Neural cell (in vitro differentiated cells): ENCODE measurements at regions not wholly inside any gene's neighbourhood (a gene's known extent, or its start where the extent isn't known, plus 50 kb on each side); places are given as distances from the start of the nearest gene placed in this dataset.

Experiments used
- H2AFZ ChIP-seq: fragments of 200-600, 300-800 bp; sonication (generic), shearing (Covaris generic); 2 replicates; pipeline ENCODE4 v1.6.0; 2014; ENCODE audit warnings: low read depth, mild to moderate bottlenecking, antibody characterized with exemption, low read length, moderate library complexity
- H3F3A ChIP-seq: fragments of 200-600 bp; shearing (Covaris generic); 2 replicates; pipeline ENCODE4 v1.6.1; 2016; ENCODE audit warnings: mild to moderate bottlenecking, moderate library complexity, mixed read lengths, antibody characterized with exemption, low read length; ENCODE audit not compliant: insufficient read depth, poor library complexity, severe bottlenecking
- H3K27ac ChIP-seq: fragments of 200-600, 300-800 bp; sonication (generic), shearing (Covaris generic); 2 replicates; pipeline ENCODE4 v1.5.1; 2014; ENCODE audit warnings: mild to moderate bottlenecking, low read length, moderate library complexity
- H3K27me3 ChIP-seq: fragments of 300-800, 200-600 bp; sonication (generic), shearing (Covaris generic); 2 replicates; pipeline ENCODE4 v1.6.0; 2014; ENCODE audit warnings: mild to moderate bottlenecking, low read depth, low read length, moderate library complexity; ENCODE audit not compliant: insufficient read depth
- H3K36me3 ChIP-seq: fragments of 300-800, 200-600 bp; sonication (generic), shearing (Covaris generic); 2 replicates; pipeline ENCODE4 v1.5.1; 2014; ENCODE audit warnings: mild to moderate bottlenecking, antibody characterized with exemption, low read length, moderate library complexity; ENCODE audit not compliant: insufficient read depth
- H3K4me2 ChIP-seq: fragments of 300-800, 200-600 bp; sonication (generic), shearing (Covaris generic); 2 replicates; pipeline ENCODE4 v1.6.0; 2014; ENCODE audit warnings: mild to moderate bottlenecking, low read length
- H3K4me3 ChIP-seq: fragments of 300-800, 200-600 bp; sonication (generic), shearing (Covaris generic); 2 replicates; pipeline ENCODE4 v1.5.1; 2014; ENCODE audit warnings: mild to moderate bottlenecking, low read length, moderate library complexity
- H3K79me2 ChIP-seq: fragments of 200-600 bp; shearing (Covaris generic); replicated peaks from 2 replicates; pipeline ENCODE4 v1.6.0; 2014; ENCODE audit warnings: mild to moderate bottlenecking, low read length, moderate library complexity; ENCODE audit not compliant: insufficient read depth
- H3K9ac ChIP-seq: fragments of 300-800, 200-600 bp; sonication (generic), shearing (Covaris generic); 2 replicates; pipeline ENCODE4 v1.6.1; 2016; ENCODE audit warnings: mild to moderate bottlenecking, low read length, mixed read lengths
- H3K9me2 ChIP-seq: fragments of 200-600 bp; shearing (Covaris generic); 2 replicates; pipeline ENCODE4 v1.6.1; 2016; ENCODE audit warnings: mild to moderate bottlenecking, low read length, mixed read lengths; ENCODE audit not compliant: insufficient read depth
- H3K9me3 ChIP-seq: fragments of 200-600, 300-800 bp; sonication (generic), shearing (Covaris generic); 2 replicates; pipeline ENCODE4 v1.6.1; 2016; ENCODE audit warnings: mild to moderate bottlenecking, mixed run types, low read length, moderate library complexity, mixed read lengths
- H4K20me1 ChIP-seq: fragments of 200-600 bp; shearing (Covaris generic); 2 replicates; pipeline ENCODE4 v1.6.1; 2016; ENCODE audit warnings: mild to moderate bottlenecking, mixed run types; ENCODE audit not compliant: insufficient read depth
- EP300 ChIP-seq: fragments of 450-650 bp; conservative IDR thresholded peaks from 2 replicates; pipeline ENCODE4 v1.6.1; 2014; ENCODE audit warnings: antibody characterized with exemption, mild to moderate bottlenecking, moderate library complexity; ENCODE audit not compliant: poor library complexity, severe bottlenecking
- EZH2 ChIP-seq: fragments of 200-600, 300-800 bp; shearing (Covaris generic), sonication (generic); IDR thresholded peaks from 2 replicates; pipeline ENCODE4 v1.6.1; 2014; ENCODE audit warnings: antibody characterized with exemption, low read length, borderline replicate concordance, mild to moderate bottlenecking; ENCODE audit not compliant: insufficient read depth, poor library complexity, severe bottlenecking
- MXI1 ChIP-seq: fragments of 450-650 bp; conservative IDR thresholded peaks from 2 replicates; pipeline ENCODE4 v1.6.1; 2014; ENCODE audit warnings: antibody characterized with exemption, mild to moderate bottlenecking; ENCODE audit not compliant: poor library complexity, severe bottlenecking
- POLR2AphosphoS5 ChIP-seq: IDR thresholded peaks from 2 replicates; pipeline ENCODE4 v1.6.1; 2012
- RAD21 ChIP-seq: fragments of 450-650 bp; conservative IDR thresholded peaks from 2 replicates; pipeline ENCODE4 v1.6.1; 2014; ENCODE audit warnings: antibody characterized with exemption, mild to moderate bottlenecking, moderate library complexity
- SMC3 ChIP-seq: fragments of 450-650 bp; conservative IDR thresholded peaks from 2 replicates; pipeline ENCODE4 v1.6.1; 2014; ENCODE audit warnings: antibody characterized with exemption, mild to moderate bottlenecking, moderate library complexity; ENCODE audit not compliant: poor library complexity
- TAF1 ChIP-seq: IDR thresholded peaks from 2 replicates; pipeline ENCODE4 v1.6.1; 2012; ENCODE audit warnings: low read depth
- TF ChIP-seq, protein P1 (sequence below): fragments of 450-650 bp; IDR thresholded peaks from 2 replicates; pipeline ENCODE4 v1.5.1; 2014; ENCODE audit warnings: antibody characterized with exemption, mild to moderate bottlenecking, moderate library complexity; ENCODE audit not compliant: poor library complexity, severe bottlenecking
- TF ChIP-seq, protein P2 (sequence below): IDR thresholded peaks from 2 replicates; pipeline ENCODE4 v1.6.1; 2012; ENCODE audit warnings: borderline replicate concordance

DNA sequence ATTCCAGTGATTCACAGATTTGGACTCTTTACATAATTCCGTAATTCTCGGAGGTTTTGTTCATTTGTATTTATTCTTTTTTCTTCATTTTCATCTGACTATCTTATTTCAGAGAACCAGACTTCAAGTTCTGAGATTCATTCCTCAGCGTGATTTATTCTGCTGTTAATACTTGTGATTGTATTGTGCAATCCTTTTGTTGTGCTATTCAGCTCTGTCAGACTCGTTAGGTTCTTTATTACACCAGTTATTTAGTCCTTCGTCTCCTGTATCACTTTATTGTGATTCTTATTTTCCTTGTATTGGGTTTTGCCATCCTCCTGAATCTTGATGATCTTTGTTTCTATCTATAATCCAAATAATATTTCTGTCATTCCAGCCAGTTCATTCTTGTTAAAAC is 529.3 kb upstream of the LRRTM4 start:
- H3K27ac ChIP-seq, result no peak overlapping the region
- H3K9ac ChIP-seq, result no peak overlapping the region
- H3K9me2 ChIP-seq, result no peaks in the 10 kb centered on the region
- no peak overlapping the region for H3K4me2 ChIP-seq
- no peaks in the 10 kb centered on the region for H3K36me3 ChIP-seq
- no peaks in the 10 kb centered on the region for H3K79me2 ChIP-seq
- no peaks in the 10 kb centered on the region for H3K27me3 ChIP-seq
- no peak for TF ChIP-seq EZH2
- TF ChIP-seq POLR2AphosphoS5, result no peak
- TF ChIP-seq, protein P1, sequence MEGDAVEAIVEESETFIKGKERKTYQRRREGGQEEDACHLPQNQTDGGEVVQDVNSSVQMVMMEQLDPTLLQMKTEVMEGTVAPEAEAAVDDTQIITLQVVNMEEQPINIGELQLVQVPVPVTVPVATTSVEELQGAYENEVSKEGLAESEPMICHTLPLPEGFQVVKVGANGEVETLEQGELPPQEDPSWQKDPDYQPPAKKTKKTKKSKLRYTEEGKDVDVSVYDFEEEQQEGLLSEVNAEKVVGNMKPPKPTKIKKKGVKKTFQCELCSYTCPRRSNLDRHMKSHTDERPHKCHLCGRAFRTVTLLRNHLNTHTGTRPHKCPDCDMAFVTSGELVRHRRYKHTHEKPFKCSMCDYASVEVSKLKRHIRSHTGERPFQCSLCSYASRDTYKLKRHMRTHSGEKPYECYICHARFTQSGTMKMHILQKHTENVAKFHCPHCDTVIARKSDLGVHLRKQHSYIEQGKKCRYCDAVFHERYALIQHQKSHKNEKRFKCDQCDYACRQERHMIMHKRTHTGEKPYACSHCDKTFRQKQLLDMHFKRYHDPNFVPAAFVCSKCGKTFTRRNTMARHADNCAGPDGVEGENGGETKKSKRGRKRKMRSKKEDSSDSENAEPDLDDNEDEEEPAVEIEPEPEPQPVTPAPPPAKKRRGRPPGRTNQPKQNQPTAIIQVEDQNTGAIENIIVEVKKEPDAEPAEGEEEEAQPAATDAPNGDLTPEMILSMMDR, result no peak
- no peak for TF ChIP-seq MXI1
- TF ChIP-seq RAD21, result no peak
- no peak for TF ChIP-seq SMC3
- no peak for TF ChIP-seq EP300
- H3F3A ChIP-seq, result no peaks in the 10 kb centered on the region
- H4K20me1 ChIP-seq, result no peaks in the 10 kb centered on the region
- no peak overlapping the region for H3K4me3 ChIP-seq
- no peak overlapping the region for H2AFZ ChIP-seq
- peaks cover 10% of the 10 kb centered on the region for H3K9me3 ChIP-seq

DNA sequence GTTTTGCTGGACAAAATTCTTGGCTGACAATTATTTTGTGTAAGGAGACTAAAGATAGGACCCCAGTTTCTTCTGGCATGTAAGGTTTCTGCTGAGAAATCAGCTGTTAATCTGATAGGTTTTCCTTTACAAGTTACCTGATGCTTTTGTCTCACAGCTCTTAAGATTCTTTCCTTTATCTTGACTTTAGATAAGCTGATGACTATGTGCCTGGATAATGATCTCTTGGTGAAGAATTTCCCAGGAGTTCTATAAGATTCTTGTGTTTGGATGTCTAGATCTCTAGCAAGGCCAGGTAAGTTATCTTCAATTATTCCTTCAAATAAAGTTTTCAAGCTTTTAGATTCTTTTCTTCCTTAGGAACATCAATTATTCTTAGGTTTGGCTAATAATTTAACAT is 534.8 kb upstream of the LRRTM4 start:
- no peak overlapping the region for H3K4me2 ChIP-seq
- H3K9me3 ChIP-seq, result peaks cover 3% of the 10 kb centered on the region
- no peak overlapping the region for H3K4me3 ChIP-seq
- H3K9ac ChIP-seq, result no peak overlapping the region
- H3K27ac ChIP-seq, result no peak overlapping the region
- no peaks in the 10 kb centered on the region for H3K79me2 ChIP-seq
- H3K27me3 ChIP-seq, result no peaks in the 10 kb centered on the region
- no peaks in the 10 kb centered on the region for H3K36me3 ChIP-seq
- no peak overlapping the region for H2AFZ ChIP-seq
- H3F3A ChIP-seq, result no peaks in the 10 kb centered on the region
- H3K9me2 ChIP-seq, result no peaks in the 10 kb centered on the region
- no peaks in the 10 kb centered on the region for H4K20me1 ChIP-seq
- TF ChIP-seq SMC3 (no peak), EZH2 (no peak), POLR2AphosphoS5 (no peak), MXI1 (no peak), EP300 (no peak)

DNA sequence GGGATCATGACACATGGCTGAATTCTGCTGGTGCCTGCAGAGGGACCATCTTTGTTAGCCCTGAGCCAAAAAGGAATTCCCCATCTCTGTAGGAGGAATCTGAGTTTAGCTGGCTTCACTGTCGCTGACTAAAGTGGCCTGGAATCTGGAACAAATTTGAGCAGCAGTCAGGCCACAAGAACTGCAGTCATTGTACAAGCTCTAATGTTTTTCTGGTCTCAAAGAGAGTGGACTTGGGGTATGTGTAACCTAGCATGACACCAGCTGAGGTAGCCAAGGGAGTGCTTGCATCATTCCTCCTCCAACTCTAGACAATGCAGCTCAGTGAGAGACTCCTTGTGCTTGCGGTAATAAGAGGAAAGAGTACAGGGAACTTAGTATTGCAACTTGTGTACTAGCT is 539.1 kb upstream of the LRRTM4 start:
- Histone ChIP-seq H3K9ac (no peak overlapping the region), H3K9me3 (peaks cover 3% of the 10 kb centered on the region), H3K79me2 (no peaks in the 10 kb centered on the region), H4K20me1 (no peaks in the 10 kb centered on the region), H3K27me3 (no peaks in the 10 kb centered on the region), H2AFZ (no peak overlapping the region), H3F3A (no peaks in the 10 kb centered on the region), H3K36me3 (no peaks in the 10 kb centered on the region), H3K4me2 (no peak overlapping the region), H3K27ac (no peak overlapping the region), H3K4me3 (no peak overlapping the region), H3K9me2 (no peaks in the 10 kb centered on the region)
- TF ChIP-seq EZH2 (no peak), SMC3 (no peak), EP300 (no peak), RAD21 (no peak), POLR2AphosphoS5 (no peak), MXI1 (no peak), TAF1 (no peak)
- TF ChIP-seq, protein P1, result no peak
- TF ChIP-seq, protein P2, sequence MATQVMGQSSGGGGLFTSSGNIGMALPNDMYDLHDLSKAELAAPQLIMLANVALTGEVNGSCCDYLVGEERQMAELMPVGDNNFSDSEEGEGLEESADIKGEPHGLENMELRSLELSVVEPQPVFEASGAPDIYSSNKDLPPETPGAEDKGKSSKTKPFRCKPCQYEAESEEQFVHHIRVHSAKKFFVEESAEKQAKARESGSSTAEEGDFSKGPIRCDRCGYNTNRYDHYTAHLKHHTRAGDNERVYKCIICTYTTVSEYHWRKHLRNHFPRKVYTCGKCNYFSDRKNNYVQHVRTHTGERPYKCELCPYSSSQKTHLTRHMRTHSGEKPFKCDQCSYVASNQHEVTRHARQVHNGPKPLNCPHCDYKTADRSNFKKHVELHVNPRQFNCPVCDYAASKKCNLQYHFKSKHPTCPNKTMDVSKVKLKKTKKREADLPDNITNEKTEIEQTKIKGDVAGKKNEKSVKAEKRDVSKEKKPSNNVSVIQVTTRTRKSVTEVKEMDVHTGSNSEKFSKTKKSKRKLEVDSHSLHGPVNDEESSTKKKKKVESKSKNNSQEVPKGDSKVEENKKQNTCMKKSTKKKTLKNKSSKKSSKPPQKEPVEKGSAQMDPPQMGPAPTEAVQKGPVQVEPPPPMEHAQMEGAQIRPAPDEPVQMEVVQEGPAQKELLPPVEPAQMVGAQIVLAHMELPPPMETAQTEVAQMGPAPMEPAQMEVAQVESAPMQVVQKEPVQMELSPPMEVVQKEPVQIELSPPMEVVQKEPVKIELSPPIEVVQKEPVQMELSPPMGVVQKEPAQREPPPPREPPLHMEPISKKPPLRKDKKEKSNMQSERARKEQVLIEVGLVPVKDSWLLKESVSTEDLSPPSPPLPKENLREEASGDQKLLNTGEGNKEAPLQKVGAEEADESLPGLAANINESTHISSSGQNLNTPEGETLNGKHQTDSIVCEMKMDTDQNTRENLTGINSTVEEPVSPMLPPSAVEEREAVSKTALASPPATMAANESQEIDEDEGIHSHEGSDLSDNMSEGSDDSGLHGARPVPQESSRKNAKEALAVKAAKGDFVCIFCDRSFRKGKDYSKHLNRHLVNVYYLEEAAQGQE, result no peak
